ENCODE measurements at regions not wholly inside any gene's neighbourhood (a gene's known extent, or its start where the extent isn't known, plus 50 kb on each side); places are given as distances from the start of the nearest gene placed in this dataset.
"Not testable (repeated sequence)": the region's sequence is repeated elsewhere in the genome, so short reads cannot be mapped to it uniquely, and the experiment has no call there.

GRCh38 chr10:38401565-38401964 lies 307.4 kb downstream of the ZNF37A start:
- not testable (repeated sequence) for TF ChIP-seq POLR2A (IDR thresholded peaks at IDR 0.05; ENCODE audit: low read depth, low read length); EZH2 (IDR thresholded peaks at IDR 0.05; ENCODE audit: borderline replicate concordance, control insufficient read depth, low read depth, low read length); MYC (IDR thresholded peaks at IDR 0.05; ENCODE audit: insufficient read depth, insufficient read length, insufficient replicate concordance, low read length, severe bottlenecking); YY1 (IDR thresholded peaks at IDR 0.05; ENCODE audit: low read depth, low read length); MAX (IDR thresholded peaks at IDR 0.05; ENCODE audit: low read depth, low read length); SKIL (IDR thresholded peaks at IDR 0.05; ENCODE audit: low read depth, poor library complexity, severe bottlenecking); SIN3A (IDR thresholded peaks at IDR 0.05; ENCODE audit: low read depth, low read length); PRDM15 (CRISPR knock-in tag; IDR thresholded peaks at IDR 0.05); POLR2AphosphoS5 (IDR thresholded peaks at IDR 0.05; ENCODE audit: low read length); SRF (IDR thresholded peaks at IDR 0.05; ENCODE audit: low read depth in 2 of 2, low read length in 2 of 2); CTCF (IDR thresholded peaks at IDR 0.05 in 2 of 3, conservative IDR thresholded peaks at IDR 0.05 in 1 of 3; ENCODE audit: control insufficient read depth in 2 of 3, extremely low read depth in 1 of 3, insufficient read depth in 1 of 3, low read depth in 3 of 3, low read length in 3 of 3); EP300 (IDR thresholded peaks at IDR 0.05; ENCODE audit: borderline replicate concordance in 1 of 2, control insufficient read depth in 1 of 2, low read depth in 2 of 2, low read length in 2 of 2); TAF1 (IDR thresholded peaks at IDR 0.05; ENCODE audit: borderline replicate concordance, low read depth, low read length); RBBP5 (conservative IDR thresholded peaks at IDR 0.05)
